DMS 273 (cell line): ENCODE measurements at regions not wholly inside any gene's neighbourhood (a gene's known extent, or its start where the extent isn't known, plus 50 kb on each side); places are given as distances from the start of the nearest gene placed in this dataset.

Experiments used
- DNase-seq: peaks from one replicate; lab custom pipeline; 2025; ENCODE audit not compliant: unreplicated experiment; lab: John Stamatoyannopoulos, UW

GRCh38 chr3:25377042-25377441 is 51.0 kb upstream of the RARB start:
- DNase-seq, result no peak
